ENCODE measurements at regions not wholly inside any gene's neighbourhood (a gene's known extent, or its start where the extent isn't known, plus 50 kb on each side); places are given as distances from the start of the nearest gene placed in this dataset.

DNA sequence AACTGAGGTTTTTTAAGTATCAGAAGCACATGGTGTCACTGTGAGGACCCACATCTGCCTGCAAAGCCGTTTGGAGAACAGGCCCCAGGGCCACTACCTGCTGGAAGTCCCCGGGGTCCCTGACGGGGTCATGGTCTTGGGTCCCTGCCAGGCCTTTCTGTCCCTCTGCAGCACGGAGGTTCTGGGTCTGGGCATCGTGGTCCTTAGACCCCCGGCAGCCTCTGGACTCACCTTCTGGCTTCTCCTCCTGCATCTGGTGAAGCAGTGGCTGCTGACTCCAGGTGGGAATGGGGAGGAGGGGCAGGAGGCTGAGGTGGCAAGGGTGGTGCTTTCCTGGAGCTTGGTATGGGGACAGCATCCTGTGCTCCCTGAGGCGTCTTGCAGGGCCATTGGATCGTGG lies 198.6 kb downstream of the TEX29 start:
- TF ChIP-seq CTCF (IDR thresholded peaks at IDR 0.05; ENCODE audit: partially characterized antibody, unreplicated experiment): no peak
- peaks cover 2% of the 10 kb centered on the region for H3K27me3 Mint-ChIP-seq (ENCODE audit: unreplicated experiment)
- H3K9me3 Mint-ChIP-seq (ENCODE audit: unreplicated experiment): peaks cover 1% of the 10 kb centered on the region
- no peak for DNase-seq
- no peaks in the 10 kb centered on the region for H3K4me1 Mint-ChIP-seq (ENCODE audit: low read depth, unreplicated experiment)
- H3K27ac Mint-ChIP-seq (ENCODE audit: unreplicated experiment): no peak overlapping the region
- H3K4me3 Mint-ChIP-seq (ENCODE audit: unreplicated experiment): no peak overlapping the region
- no peaks in the 10 kb centered on the region for H3K36me3 Mint-ChIP-seq (ENCODE audit: unreplicated experiment)

DNA sequence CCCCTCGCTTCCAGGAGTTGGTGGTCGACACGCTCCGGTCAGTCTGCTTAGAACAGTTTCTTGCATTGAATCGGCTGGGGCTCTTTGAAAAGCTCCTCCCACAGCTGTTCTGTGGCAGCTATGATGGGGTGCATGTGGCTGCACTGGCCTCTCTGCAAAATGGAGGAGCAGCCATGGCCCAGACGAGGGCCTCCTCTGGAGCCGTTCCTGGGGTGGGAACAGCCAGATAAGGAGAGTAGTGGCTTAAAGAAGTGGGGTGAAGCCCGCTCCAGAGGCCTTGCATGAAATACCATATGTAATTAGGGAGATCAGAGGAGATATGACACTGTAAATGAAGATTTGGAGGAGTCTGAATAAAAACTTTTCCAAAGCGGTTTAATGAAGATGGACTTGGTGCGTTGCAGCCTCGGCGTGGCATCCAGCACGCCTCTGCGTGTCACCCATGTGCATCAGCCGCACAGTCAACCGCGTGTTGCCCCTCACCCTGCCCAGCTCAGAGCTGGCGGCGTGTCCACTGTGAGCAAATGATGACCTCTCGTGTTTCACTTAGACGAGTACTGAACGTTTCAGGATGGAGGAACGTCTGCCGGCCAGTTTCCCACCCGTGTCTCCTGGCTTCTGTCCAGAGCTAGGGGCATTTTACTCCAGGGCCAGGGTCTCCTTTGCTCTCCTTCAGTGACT lies 199.2 kb downstream of the TEX29 start:
- H3K36me3 Mint-ChIP-seq (ENCODE audit: unreplicated experiment): no peaks in the 10 kb centered on the region
- TF ChIP-seq CTCF (IDR thresholded peaks at IDR 0.05; ENCODE audit: partially characterized antibody, unreplicated experiment): no peak
- no peak overlapping the region for H3K27ac Mint-ChIP-seq (ENCODE audit: unreplicated experiment)
- H3K4me3 Mint-ChIP-seq (ENCODE audit: unreplicated experiment): no peak overlapping the region
- H3K27me3 Mint-ChIP-seq (ENCODE audit: unreplicated experiment): peaks cover 2% of the 10 kb centered on the region
- DNase-seq: no peak
- H3K4me1 Mint-ChIP-seq (ENCODE audit: low read depth, unreplicated experiment): no peaks in the 10 kb centered on the region
- peaks cover 1% of the 10 kb centered on the region for H3K9me3 Mint-ChIP-seq (ENCODE audit: unreplicated experiment)

DNA sequence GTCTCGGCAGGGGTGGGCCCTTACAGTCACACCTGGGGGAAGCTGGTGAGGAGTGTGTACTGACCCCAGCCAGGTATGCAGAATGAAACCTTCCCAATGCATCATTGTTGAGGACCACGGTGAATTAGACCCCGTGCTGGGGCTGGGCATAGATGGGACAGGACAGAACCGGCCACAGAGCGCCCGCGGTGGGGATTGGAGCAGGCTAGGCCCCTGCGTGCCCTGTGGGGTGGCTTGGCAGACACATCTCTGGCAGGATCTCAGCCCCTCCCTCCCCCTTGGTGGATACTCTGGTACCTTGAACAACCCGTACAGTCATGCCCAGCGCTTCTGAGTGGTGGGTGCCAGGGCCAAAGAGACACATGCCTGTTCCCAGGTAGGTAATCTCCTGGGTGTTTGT lies 200.6 kb downstream of the TEX29 start:
- H3K27ac Mint-ChIP-seq (ENCODE audit: unreplicated experiment): no peak overlapping the region
- no peaks in the 10 kb centered on the region for H3K36me3 Mint-ChIP-seq (ENCODE audit: unreplicated experiment)
- no peaks in the 10 kb centered on the region for H3K4me1 Mint-ChIP-seq (ENCODE audit: low read depth, unreplicated experiment)
- H3K27me3 Mint-ChIP-seq (ENCODE audit: unreplicated experiment): peaks cover 2% of the 10 kb centered on the region
- H3K9me3 Mint-ChIP-seq (ENCODE audit: unreplicated experiment): no peaks in the 10 kb centered on the region
- H3K4me3 Mint-ChIP-seq (ENCODE audit: unreplicated experiment): no peak overlapping the region
- no peak for TF ChIP-seq CTCF (IDR thresholded peaks at IDR 0.05; ENCODE audit: partially characterized antibody, unreplicated experiment)
- no peak for DNase-seq

DNA sequence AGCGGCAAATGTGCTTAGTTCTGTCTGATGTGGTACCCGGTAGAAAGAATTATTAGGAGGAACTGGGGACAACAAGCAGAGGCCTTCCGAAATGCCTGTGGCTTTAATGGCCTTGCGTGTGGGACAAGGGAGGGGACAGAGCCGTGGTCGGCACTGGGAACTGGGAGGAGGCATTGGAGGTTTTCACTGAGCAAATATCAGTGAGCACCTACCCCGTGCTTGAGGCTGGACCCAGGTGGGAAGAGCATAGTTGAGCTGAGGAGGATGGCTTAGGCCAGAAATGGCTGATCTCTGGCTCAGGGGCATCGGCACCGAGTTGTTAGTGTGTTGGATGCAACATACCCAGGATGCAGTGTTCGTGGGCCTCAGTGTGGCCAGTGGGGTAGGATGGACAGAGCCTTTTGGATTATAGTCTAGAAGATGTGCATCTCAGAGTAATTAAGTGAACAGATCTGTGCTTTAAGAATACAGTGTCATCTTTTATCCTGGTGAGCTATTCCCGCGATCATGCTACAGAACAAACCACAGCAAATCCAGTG lies 201.3 kb downstream of the TEX29 start:
- Mint-ChIP-seq H3K27me3 (ENCODE audit: unreplicated experiment) (peaks cover 2% of the 10 kb centered on the region), H3K4me1 (ENCODE audit: low read depth, unreplicated experiment) (no peaks in the 10 kb centered on the region), H3K4me3 (ENCODE audit: unreplicated experiment) (no peak overlapping the region)

More for the DNA sequence above, 201.3 kb downstream of the TEX29 start:
- no peak for DNase-seq
- TF ChIP-seq CTCF (IDR thresholded peaks at IDR 0.05; ENCODE audit: partially characterized antibody, unreplicated experiment): no peak
- no peaks in the 10 kb centered on the region for H3K9me3 Mint-ChIP-seq (ENCODE audit: unreplicated experiment)
- no peaks in the 10 kb centered on the region for H3K36me3 Mint-ChIP-seq (ENCODE audit: unreplicated experiment)
- H3K27ac Mint-ChIP-seq (ENCODE audit: unreplicated experiment): no peak overlapping the region

All from glutamatergic neuron (in vitro differentiated cells).